ENCODE measurements at regions not wholly inside any gene's neighbourhood (a gene's known extent, or its start where the extent isn't known, plus 50 kb on each side); places are given as distances from the start of the nearest gene placed in this dataset.

DNA sequence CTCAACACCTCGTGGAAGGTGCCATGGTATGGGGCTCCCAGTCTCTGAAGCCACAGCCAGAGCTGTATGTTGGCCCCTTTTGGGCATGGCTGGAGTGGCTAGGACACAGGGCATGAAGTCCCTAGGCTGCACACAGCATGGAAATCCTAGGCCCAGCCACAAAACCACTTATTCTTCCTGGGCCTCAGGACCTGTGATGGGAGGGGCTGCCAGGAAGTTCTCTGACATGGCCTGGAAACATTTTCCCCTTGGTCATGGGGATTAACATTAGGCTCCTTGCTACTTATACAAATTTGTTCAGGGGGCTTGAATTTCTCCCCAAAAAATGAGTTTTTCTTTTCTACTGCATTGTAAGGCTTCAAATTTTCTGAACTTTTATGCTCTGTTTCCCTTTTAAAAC lies 2091.2 kb upstream of the ACO1 start:
- H3K4me3 ChIP-seq (ENCODE audit: low read depth, low read length, poor library complexity, severe bottlenecking) = no peak overlapping the region
- H3K4me2 ChIP-seq (ENCODE audit: low read length) = no peak overlapping the region
- no peaks in the 10 kb centered on the region for H4K20me1 ChIP-seq (ENCODE audit: insufficient read depth, low read length)
- no peak overlapping the region for H3K27ac ChIP-seq (ENCODE audit: low read depth, low read length, poor library complexity, severe bottlenecking)
- H3F3A ChIP-seq (ENCODE audit: insufficient read depth, low read length) = no peaks in the 10 kb centered on the region
- H2AFZ ChIP-seq (ENCODE audit: low read length) = no peak overlapping the region
- no peak for TF ChIP-seq EZH2 (IDR thresholded peaks at IDR 0.05; ENCODE audit: borderline replicate concordance, low read length)
- TF ChIP-seq, protein P1, sequence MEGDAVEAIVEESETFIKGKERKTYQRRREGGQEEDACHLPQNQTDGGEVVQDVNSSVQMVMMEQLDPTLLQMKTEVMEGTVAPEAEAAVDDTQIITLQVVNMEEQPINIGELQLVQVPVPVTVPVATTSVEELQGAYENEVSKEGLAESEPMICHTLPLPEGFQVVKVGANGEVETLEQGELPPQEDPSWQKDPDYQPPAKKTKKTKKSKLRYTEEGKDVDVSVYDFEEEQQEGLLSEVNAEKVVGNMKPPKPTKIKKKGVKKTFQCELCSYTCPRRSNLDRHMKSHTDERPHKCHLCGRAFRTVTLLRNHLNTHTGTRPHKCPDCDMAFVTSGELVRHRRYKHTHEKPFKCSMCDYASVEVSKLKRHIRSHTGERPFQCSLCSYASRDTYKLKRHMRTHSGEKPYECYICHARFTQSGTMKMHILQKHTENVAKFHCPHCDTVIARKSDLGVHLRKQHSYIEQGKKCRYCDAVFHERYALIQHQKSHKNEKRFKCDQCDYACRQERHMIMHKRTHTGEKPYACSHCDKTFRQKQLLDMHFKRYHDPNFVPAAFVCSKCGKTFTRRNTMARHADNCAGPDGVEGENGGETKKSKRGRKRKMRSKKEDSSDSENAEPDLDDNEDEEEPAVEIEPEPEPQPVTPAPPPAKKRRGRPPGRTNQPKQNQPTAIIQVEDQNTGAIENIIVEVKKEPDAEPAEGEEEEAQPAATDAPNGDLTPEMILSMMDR (IDR thresholded peaks at IDR 0.05; ENCODE audit: low read length) = no peak
- H3K4me1 ChIP-seq (ENCODE audit: insufficient read depth, low read length, severe bottlenecking) = no peaks in the 10 kb centered on the region
- no peak overlapping the region for H3K9ac ChIP-seq (ENCODE audit: low read length)
- H3K36me3 ChIP-seq (ENCODE audit: insufficient read depth, low read length) = no peaks in the 10 kb centered on the region
- no peaks in the 10 kb centered on the region for H3K27me3 ChIP-seq (ENCODE audit: insufficient read depth, low read length)
- H3K9me2 ChIP-seq (ENCODE audit: low read depth, low read length) = no peaks in the 10 kb centered on the region
- no peaks in the 10 kb centered on the region for H3K9me3 ChIP-seq (ENCODE audit: low read length)
- H3K79me2 ChIP-seq (ENCODE audit: insufficient read depth, low read length) = no peaks in the 10 kb centered on the region

DNA sequence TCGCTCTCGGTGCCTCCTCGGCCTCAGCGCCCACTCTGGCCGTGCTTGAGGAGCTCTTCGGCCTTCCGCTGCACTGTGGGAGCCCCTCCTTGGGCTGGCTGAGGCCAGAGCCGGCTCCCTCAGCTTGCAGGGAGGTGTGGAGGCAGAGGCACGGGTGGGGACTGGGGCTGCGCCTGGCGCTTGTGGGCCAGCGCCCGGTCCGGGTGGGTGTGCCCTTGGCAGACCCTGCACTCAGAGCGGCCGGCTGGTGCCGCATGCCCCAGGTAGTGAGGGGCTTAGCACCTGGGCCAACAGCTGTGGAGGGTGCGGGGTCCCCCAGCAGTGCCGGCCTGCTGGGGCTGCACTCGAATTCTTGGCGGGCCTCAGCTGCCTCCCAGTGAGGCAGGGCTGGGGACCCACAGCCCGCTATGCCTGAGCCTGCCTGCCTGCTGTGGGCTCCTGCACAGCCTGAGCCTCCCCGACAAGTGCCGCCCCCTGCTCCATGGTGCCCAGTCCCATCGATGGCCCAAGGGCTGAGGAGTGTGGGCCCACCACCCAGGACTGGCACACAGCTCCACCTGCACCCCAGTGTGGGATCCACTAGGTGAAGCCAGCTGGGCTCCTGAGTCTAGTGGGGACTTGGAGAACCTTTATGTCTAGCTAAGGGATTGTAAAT lies 2085.2 kb upstream of the ACO1 start:
- Histone ChIP-seq H3K27ac (ENCODE audit: low read depth, low read length, poor library complexity, severe bottlenecking) (no peak overlapping the region), H3K9me2 (ENCODE audit: low read depth, low read length) (no peaks in the 10 kb centered on the region), H3K9ac (ENCODE audit: low read length) (no peak overlapping the region), H3K79me2 (ENCODE audit: insufficient read depth, low read length) (no peaks in the 10 kb centered on the region), H3K4me3 (ENCODE audit: low read depth, low read length, poor library complexity, severe bottlenecking) (no peak overlapping the region), H3K4me1 (ENCODE audit: insufficient read depth, low read length, severe bottlenecking) (no peaks in the 10 kb centered on the region), H2AFZ (ENCODE audit: low read length) (no peak overlapping the region), H3F3A (ENCODE audit: insufficient read depth, low read length) (no peaks in the 10 kb centered on the region), H3K27me3 (ENCODE audit: insufficient read depth, low read length) (no peaks in the 10 kb centered on the region), H3K4me2 (ENCODE audit: low read length) (no peak overlapping the region), H4K20me1 (ENCODE audit: insufficient read depth, low read length) (no peaks in the 10 kb centered on the region), H3K36me3 (ENCODE audit: insufficient read depth, low read length) (no peaks in the 10 kb centered on the region), H3K9me3 (ENCODE audit: low read length) (no peaks in the 10 kb centered on the region)
- no peak for TF ChIP-seq EZH2 (IDR thresholded peaks at IDR 0.05; ENCODE audit: borderline replicate concordance, low read length)
- TF ChIP-seq, protein P1 (IDR thresholded peaks at IDR 0.05; ENCODE audit: low read length) = no peak

DNA sequence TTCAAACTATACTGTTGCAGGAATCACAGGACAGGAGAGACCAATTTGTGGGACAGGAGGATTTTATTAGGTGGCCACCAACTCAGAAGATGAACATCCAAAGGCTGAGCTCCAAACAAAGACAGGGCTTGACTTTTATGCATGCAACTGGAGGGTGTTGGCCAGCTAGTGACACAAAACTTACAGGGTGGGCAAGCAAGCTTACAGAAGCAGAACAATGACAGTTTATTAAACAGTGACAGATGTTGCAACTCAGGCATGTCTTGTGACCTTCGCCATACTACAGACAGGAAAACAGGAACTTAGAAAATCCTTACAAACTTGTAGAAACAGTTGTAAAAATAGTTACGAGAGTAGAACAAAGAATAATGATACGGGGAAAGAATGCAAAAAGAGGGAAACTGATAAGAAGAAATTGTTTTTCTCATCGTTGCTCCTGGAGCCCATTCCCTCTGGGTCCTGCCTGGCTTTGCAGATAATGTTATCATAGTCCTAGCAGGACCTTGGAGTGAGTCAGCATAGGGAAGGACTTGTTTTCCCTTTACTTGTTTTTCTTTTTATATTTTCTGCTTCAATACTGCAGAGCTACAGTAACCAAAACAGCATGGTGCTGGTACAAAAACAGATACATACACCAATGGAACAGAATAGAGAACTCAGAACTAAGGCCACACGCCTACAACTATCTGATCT lies 2083.0 kb upstream of the ACO1 start:
- H3K27me3 ChIP-seq (ENCODE audit: insufficient read depth, low read length) = no peaks in the 10 kb centered on the region
- H3K4me1 ChIP-seq (ENCODE audit: insufficient read depth, low read length, severe bottlenecking) = no peaks in the 10 kb centered on the region
- no peaks in the 10 kb centered on the region for H3K36me3 ChIP-seq (ENCODE audit: insufficient read depth, low read length)
- H3K4me3 ChIP-seq (ENCODE audit: low read depth, low read length, poor library complexity, severe bottlenecking) = no peak overlapping the region
- no peaks in the 10 kb centered on the region for H3K9me3 ChIP-seq (ENCODE audit: low read length)
- H3K9ac ChIP-seq (ENCODE audit: low read length) = no peak overlapping the region
- H3K4me2 ChIP-seq (ENCODE audit: low read length) = no peak overlapping the region
- no peak overlapping the region for H2AFZ ChIP-seq (ENCODE audit: low read length)
- no peaks in the 10 kb centered on the region for H4K20me1 ChIP-seq (ENCODE audit: insufficient read depth, low read length)
- no peaks in the 10 kb centered on the region for H3K9me2 ChIP-seq (ENCODE audit: low read depth, low read length)
- TF ChIP-seq EZH2 (IDR thresholded peaks at IDR 0.05; ENCODE audit: borderline replicate concordance, low read length) = no peak
- TF ChIP-seq, protein P1 (IDR thresholded peaks at IDR 0.05; ENCODE audit: low read length) = no peak
- no peaks in the 10 kb centered on the region for H3F3A ChIP-seq (ENCODE audit: insufficient read depth, low read length)
- no peaks in the 10 kb centered on the region for H3K79me2 ChIP-seq (ENCODE audit: insufficient read depth, low read length)
- no peak overlapping the region for H3K27ac ChIP-seq (ENCODE audit: low read depth, low read length, poor library complexity, severe bottlenecking)
